NCI-H524 (cell line): ENCODE measurements at regions not wholly inside any gene's neighbourhood (a gene's known extent, or its start where the extent isn't known, plus 50 kb on each side); places are given as distances from the start of the nearest gene placed in this dataset.

Source experiments
- DNase-seq, 2 experiments: peaks; one replicate each; lab custom pipeline; 2025; lab: John Stamatoyannopoulos, UW

GRCh38 chr9:103919605-103920209 lies 174.4 kb upstream of the SMC2 start:
- no peak for DNase-seq

GRCh38 chr9:103928442-103928841 lies 165.7 kb upstream of the SMC2 start:
- no peak for DNase-seq

- DNase-seq, result no peak
Observed at GRCh38 chr9:103941104-103941503, 153.0 kb upstream of the SMC2 start.

- no peak for DNase-seq
Observed at GRCh38 chr9:103942200-103942599, 151.9 kb upstream of the SMC2 start.

- peak in 1 of 2 experiments; percentile 7 for DNase-seq
Observed at GRCh38 chr9:103942651-103943050, 151.5 kb upstream of the SMC2 start.

- no peak for DNase-seq
Observed at GRCh38 chr9:103949096-103949495, 145.0 kb upstream of the SMC2 start.

GRCh38 chr9:103977163-103977562 lies 116.9 kb upstream of the SMC2 start:
- DNase-seq, result no peak

- no peak for DNase-seq
Observed at GRCh38 chr9:103978396-103978795, 115.7 kb upstream of the SMC2 start.

- no peak for DNase-seq
Observed at GRCh38 chr9:103981912-103982311, 112.2 kb upstream of the SMC2 start.

GRCh38 chr9:103985077-103985476 lies 109.0 kb upstream of the SMC2 start:
- no peak for DNase-seq

GRCh38 chr9:103988821-103989220 lies 105.3 kb upstream of the SMC2 start:
- no peak for DNase-seq

- no peak for DNase-seq
Observed at GRCh38 chr9:103990311-103990710, 103.8 kb upstream of the SMC2 start.

GRCh38 chr9:103991001-103991400 lies 103.1 kb upstream of the SMC2 start:
- no peak for DNase-seq

GRCh38 chr9:103991698-103992097 lies 102.4 kb upstream of the SMC2 start:
- DNase-seq, result no peak

GRCh38 chr9:103992938-103993579 lies 101.0 kb upstream of the SMC2 start:
- DNase-seq, result no peak

- DNase-seq, result peak; percentile 83 to 95
Observed at GRCh38 chr9:103997856-103998370, 96.2 kb upstream of the SMC2 start.

- DNase-seq, result no peak
Observed at GRCh38 chr9:103999375-104000062, 94.6 kb upstream of the SMC2 start.

GRCh38 chr9:104009826-104010225 lies 84.3 kb upstream of the SMC2 start:
- peak; percentile 7 to 43 for DNase-seq

- no peak for DNase-seq
Observed at GRCh38 chr9:104022083-104022482, 72.0 kb upstream of the SMC2 start.

GRCh38 chr9:104025104-104025503 lies 69.0 kb upstream of the SMC2 start:
- DNase-seq, result no peak

- DNase-seq, result no peak
Observed at GRCh38 chr9:104025945-104026344, 68.2 kb upstream of the SMC2 start.

GRCh38 chr9:104027295-104027694 lies 66.8 kb upstream of the SMC2 start:
- no peak for DNase-seq

GRCh38 chr9:104028827-104029226 lies 65.3 kb upstream of the SMC2 start:
- no peak for DNase-seq
